Lung microvascular endothelial cell (primary cell): ENCODE measurements at regions not wholly inside any gene's neighbourhood (a gene's known extent, or its start where the extent isn't known, plus 50 kb on each side); places are given as distances from the start of the nearest gene placed in this dataset.
"Not testable (repeated sequence)": the region's sequence is repeated elsewhere in the genome, so short reads cannot be mapped to it uniquely, and the experiment has no call there.

Experiments
- DNase-seq, 2 donors: peaks; one replicate each; pipeline versions ENCODE4 v3.0.0 to v3.0.0-alpha.2; 2010; ENCODE audit warnings: low read depth in 2 of 2

GRCh38 chr2:136715146-136715545 is 50.2 kb upstream of the THSD7B start:
- no peak for DNase-seq

- no peak for DNase-seq
Measured at GRCh38 chr2:136714452-136714951, 50.8 kb upstream of the THSD7B start.

GRCh38 chr2:136713739-136714138 is 51.6 kb upstream of the THSD7B start:
- no peak for DNase-seq

GRCh38 chr2:136705336-136705735 is 60.0 kb upstream of the THSD7B start:
- no peak for DNase-seq

- DNase-seq, result no peak
Measured at GRCh38 chr2:136703214-136703613, 62.1 kb upstream of the THSD7B start.

GRCh38 chr2:136696438-136696837 is 68.9 kb upstream of the THSD7B start:
- DNase-seq, result no peak

GRCh38 chr2:136693966-136694365 is 71.4 kb upstream of the THSD7B start:
- no peak for DNase-seq

GRCh38 chr2:136680079-136680478 is 85.3 kb upstream of the THSD7B start:
- DNase-seq, result not testable (repeated sequence)

- no peak for DNase-seq
Measured at GRCh38 chr2:136665736-136666135, 99.6 kb upstream of the THSD7B start.

- DNase-seq, result no peak
Measured at GRCh38 chr2:136664713-136665405, 100.5 kb upstream of the THSD7B start.

- DNase-seq, result no peak
Measured at GRCh38 chr2:136658201-136658600, 107.1 kb upstream of the THSD7B start.

GRCh38 chr2:136653861-136654260 is 111.5 kb upstream of the THSD7B start:
- DNase-seq, result no peak

GRCh38 chr2:136651456-136652010 is 113.8 kb upstream of the THSD7B start:
- no peak for DNase-seq

GRCh38 chr2:136647039-136647438 is 118.3 kb upstream of the THSD7B start:
- DNase-seq, result no peak

- DNase-seq, result no peak
Measured at GRCh38 chr2:136645236-136645828, 120.0 kb upstream of the THSD7B start.

- DNase-seq, result no peak
Measured at GRCh38 chr2:136639651-136640050, 125.7 kb upstream of the THSD7B start.

- no peak for DNase-seq
Measured at GRCh38 chr2:136638193-136638592, 127.2 kb upstream of the THSD7B start.

- DNase-seq, result no peak
Measured at GRCh38 chr2:136637402-136637801, 127.9 kb upstream of the THSD7B start.

- no peak for DNase-seq
Measured at GRCh38 chr2:136628490-136628889, 136.9 kb upstream of the THSD7B start.

- DNase-seq, result no peak
Measured at GRCh38 chr2:136613096-136613495, 152.2 kb upstream of the THSD7B start.

- DNase-seq, result no peak
Measured at GRCh38 chr2:136612079-136612478, 153.3 kb upstream of the THSD7B start.

GRCh38 chr2:136611451-136611850 is 153.9 kb upstream of the THSD7B start:
- DNase-seq, result no peak

GRCh38 chr2:136582628-136583205 is 182.6 kb upstream of the THSD7B start:
- DNase-seq, result peak; percentile 3 to 16
